8988T (cell line): ENCODE measurements at regions not wholly inside any gene's neighbourhood (a gene's known extent, or its start where the extent isn't known, plus 50 kb on each side); places are given as distances from the start of the nearest gene placed in this dataset.
"Not testable (repeated sequence)": the region's sequence is repeated elsewhere in the genome, so short reads cannot be mapped to it uniquely, and the experiment has no call there.

ENCODE experiments used
- DNase-seq: peaks from one replicate; pipeline ENCODE4 v3.0.0; 2011

DNA sequence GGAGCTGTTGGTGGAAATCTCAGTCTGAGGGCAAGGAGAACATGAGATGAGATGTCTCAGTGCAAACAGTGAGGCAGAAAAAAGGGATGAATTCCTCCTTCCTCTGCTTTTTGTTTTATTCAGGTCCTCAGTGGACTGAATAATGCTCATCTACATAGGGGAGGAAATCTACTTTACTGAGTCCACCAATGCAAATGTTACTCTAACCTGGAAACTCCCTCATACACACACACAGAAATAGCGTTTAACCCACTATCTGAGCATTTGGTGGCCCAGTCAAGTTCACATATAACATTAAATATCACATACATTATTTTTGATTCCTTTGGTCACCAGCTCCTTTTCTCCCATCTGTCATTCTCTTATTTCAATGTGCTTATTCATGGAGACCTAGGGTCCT lies 418.8 kb downstream of the TMEM135 start:
- DNase-seq: no peak

DNA sequence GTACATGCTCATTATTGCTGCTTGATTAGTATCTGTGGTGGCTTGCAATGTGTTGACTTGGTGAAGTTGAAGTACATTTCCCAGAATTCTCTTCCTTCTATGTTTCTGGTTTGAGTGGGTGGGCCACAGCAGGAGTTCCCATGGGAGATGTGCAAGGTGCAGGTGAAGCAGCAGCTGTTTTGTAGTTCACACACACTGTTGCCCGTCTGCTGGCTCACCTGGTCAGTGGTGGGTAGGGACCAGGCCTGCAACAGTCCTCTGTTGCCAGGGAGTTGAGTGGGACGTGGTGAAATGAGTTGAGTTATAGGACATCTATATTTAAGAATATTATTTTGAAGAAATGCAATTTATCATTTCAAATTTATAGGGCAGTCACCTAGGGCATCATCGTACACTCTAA lies 417.4 kb downstream of the TMEM135 start:
- no peak for DNase-seq

DNA sequence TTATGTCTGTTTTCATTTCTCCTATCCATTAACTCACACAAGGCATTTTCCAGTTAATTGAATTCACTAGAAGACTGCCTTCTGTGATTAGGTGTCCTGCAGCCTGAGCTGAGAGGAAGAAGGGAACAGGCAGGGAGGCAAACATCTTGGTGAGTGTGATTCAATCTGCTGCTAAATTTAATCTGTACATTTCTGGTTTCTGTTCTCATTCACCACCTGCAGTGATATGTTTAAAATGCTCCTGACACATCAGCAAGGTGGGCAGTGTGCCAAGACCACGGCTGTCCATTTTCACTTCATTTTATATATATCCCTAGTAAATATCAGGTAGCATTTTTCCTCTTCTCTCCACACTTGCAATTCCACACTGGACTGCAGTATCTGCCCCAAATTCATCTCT lies 416.5 kb downstream of the TMEM135 start:
- no peak for DNase-seq

DNA sequence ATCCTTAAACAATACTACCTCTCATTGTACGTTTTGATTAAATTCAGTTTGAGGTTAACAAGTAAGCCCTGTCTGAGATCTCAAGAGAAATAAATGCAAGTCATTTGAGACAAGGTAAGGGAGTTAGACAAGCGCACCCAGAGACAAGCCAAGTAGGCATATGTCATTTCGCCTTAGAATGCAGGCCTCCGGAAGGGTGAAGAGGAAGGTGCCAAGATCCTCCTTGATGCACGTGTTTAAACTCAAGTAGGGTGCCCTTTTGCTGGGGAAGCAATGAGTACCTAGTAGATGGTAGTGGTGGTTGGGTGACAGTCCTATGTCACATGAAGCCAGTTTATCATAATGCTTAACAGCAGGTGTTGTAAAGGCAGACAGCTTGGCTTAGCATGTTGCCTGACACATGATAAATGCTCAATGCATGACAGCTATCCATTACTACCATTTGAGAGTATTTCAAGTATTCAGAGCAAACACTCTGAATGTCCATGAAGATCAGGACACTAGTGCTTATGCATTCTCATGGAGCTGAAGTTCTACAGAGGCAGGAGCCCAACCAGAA lies 415.9 kb downstream of the TMEM135 start:
- DNase-seq: no peak

DNA sequence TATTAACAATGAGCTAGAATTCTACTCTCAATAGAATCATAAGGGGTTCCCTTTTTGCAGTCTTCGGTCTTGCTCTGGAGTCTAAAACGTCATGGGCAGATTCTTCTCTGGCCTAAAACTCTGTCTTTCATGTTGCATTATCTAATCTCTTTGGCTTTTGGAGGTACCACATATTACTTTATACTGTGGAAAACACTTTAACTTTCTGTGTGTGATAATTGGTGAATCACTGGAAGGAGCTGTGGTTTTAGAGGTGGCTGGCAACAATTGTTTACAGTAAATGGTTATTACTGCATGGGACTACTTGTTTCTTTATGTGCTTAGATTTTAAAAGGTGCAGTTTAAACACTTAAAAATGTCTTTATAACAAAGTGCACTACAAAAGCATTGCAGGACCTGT lies 414.3 kb downstream of the TMEM135 start:
- not testable (repeated sequence) for DNase-seq

DNA sequence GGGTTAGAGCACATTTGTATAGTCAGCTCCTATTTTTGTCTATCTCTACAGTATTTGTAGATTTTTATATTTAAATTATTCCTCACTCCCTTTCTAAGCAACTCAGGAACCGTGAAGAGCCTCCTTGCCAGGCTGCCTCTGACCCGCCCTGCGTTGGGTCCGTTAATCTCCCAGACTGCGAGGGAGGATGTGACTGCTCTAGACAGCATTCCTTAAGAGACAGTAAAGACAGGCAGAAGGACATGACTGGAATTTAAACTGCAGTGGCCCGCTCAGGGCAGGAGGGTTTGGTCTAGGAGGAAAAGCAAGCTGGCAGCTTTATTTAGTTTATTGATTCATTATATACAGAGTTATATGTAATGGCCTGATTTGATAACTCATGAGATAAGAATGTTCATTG lies 413.7 kb downstream of the TMEM135 start:
- DNase-seq: no peak

DNA sequence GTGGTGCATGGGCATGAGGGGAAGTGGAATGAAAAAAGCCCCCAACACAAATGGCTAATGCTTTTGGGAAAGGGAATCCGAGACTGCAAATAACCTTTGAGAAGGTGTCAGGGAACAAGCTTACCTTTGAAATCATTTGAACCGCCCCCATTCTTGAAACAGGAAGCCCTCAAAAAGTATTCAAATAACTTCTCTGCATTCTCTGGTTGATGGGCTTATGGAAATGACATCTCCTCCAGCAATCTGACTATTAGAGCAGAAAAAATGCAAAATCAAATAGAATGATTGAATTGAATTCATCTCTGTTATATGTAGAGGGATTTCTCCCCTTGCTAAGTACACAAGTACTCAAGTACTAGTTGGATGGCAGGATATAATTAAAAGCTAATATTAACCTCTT lies 409.9 kb downstream of the TMEM135 start:
- no peak for DNase-seq

DNA sequence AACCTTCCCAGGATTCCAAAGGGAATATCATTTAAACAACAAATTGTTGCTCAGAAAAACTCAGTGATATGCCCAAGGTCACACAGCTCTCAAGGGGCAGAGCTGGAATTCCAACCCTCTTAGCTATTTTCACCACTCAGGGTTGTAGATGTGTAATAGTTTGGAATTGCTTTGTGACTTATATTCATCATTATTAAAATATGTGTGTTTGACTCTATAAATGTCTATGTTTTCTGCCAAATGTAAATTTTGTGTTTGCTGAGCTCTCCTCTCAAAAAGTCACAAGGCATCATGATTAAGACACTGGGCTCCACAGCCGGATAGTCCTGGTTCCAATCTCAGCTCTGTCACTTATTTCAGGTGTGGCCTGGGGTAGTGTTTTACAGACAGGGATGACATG lies 407.3 kb downstream of the TMEM135 start:
- DNase-seq: no peak

DNA sequence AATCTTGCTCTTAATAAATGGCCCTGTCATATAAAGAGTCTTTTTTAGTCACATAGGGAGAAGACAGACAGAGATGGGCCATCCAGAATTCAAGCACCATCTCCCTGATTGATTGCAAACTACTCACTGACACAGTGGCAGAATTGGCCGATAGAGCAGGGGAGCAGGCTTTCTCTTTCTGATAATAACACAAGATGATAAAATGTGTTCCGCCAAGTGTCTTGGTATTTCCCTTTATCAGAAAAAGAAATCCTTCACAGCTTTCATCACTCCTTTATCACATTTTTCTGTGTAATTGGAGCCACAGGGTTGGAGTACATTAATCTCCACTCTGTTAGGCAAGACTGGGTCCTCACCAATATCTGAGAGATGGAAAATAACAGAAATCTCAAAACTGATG lies 406.0 kb downstream of the TMEM135 start:
- no peak for DNase-seq

DNA sequence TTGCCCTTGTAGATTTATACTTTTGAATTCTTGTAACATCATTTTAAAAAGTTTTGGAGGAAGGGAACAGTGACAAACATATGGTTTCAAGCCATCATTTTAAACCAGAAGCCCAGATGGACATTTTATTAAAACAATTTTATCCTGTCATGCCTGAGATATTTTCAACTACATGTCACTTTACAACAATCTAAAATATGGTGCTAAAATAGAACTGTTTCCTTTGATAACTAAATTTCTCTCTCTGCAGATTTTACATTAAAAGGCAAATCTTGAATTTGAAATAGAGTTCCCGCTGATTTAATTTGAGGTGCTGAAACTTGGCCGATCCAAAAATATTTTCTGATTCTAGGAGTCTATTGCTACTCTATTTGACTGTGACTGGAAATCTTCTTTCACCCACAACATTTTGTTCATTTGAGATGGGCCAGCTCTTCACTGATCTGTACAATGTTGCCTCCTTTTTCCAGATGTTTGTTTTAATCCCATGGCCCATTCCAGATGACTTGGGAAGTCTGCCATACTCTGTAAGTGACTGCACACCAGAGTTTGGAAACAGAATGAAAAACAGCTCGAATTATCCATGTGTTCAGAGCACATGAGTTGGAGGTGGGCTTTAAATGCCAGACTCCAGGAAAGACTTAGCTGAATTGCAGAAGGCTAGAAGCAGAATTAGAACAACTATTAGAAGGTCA lies 402.5 kb downstream of the TMEM135 start:
- no peak for DNase-seq

DNA sequence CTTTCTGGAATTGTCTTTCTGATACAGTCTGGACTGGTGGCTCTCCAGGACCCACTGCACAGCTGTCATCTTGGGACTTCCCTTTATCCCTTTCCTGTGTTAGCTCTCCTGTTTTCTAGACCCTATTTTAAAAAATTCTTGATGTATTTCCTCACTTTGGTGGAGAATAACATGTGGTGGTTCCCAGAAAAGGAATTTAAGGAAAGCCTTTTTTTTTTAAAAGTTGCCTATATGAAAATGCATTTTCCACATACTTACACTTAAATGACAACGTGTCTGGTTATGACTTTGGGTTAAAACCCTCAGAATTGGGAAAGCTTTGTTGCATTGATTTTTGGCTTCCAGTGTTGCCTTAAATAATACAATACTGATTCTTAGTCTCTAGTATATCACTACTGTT lies 400.7 kb downstream of the TMEM135 start:
- no peak for DNase-seq

DNA sequence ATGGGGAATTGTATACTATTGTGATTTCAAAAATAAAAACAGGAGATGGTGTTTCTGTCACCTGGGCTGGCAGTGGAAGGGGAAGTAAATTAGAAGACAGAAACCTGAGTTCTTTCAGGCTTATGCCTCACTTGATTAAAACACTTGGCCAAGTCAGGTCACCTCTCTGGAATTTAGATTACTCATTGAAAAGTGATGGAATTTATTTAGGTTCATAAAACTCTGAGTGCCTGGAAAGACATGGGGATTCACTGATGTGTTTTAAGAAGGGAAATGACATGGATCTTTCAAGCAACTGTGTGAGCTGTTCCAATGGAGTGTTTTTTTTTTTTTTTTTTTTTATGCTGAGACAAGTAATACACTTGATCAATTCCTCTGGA lies 400.1 kb downstream of the TMEM135 start:
- peak; percentile 15 for DNase-seq

DNA sequence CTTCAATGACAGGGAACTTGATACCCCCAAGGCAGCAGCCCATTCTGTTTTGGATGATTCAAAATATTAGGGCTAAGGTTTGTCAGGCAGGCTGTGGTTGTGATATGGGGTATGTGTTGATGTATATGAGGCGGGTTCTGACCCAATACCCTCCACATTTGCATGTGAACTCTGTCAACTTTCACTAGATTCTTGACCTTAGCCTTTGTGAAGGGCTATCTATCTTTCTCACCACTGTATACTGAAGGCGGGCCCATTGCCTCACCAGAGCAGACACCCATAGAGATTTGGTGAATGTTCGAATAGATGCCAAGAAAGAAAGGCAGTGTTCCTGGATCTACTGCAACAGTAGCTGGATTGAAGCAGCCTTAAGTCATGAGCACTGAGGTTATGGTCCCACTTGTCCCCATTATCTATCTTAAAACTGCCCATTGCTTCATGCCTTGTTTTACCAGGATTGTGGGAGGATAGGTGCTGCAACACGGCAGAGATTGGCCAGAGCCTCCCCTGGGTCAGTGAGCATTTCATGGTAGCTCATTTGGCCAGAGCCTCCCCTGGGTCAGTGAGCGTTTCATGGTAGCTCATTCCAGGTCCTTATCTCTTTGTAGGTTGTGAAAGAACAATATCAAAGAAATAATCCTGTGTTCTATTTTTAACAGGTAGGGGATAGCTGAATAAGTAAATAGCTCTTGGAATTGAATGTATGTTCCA lies 399.6 kb downstream of the TMEM135 start:
- no peak for DNase-seq

DNA sequence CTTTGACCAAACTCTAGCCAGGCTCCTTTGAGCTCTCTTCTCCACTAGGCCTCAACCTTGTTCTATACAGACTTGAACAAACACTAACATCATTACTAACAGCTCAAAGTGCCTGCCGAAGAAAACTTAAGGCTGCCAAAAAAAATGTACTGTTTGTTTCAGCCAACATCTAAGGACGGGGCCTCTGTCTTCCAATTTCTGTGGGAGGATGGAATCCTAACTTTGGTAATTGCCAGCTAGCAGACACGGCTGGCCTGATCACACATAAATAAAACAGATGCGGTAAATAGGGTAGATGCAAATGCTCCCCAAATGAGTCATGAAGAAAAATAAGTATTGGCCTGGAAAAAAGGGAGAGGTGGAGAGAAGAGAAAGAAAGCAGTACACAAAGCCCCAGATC lies 394.3 kb downstream of the TMEM135 start:
- DNase-seq: no peak

DNA sequence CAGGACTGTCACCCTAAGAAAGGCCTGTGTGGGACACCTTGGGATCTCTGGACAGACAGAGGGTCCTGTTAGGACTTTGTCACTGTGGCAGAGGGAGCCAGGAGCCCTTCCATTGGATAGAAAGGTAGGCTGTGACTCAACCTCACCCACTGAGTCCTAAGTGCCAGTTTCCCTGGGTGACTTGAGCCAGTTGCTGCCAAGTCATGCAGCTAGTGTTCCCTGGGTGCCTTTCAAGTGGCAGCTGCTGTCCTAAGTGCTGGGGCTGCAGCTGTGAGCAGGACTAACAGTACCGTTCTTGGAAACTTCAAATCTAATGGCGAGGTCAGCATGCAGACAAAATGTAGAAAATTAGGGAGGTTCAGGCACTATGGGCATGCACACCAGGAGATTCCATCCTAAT lies 393.7 kb downstream of the TMEM135 start:
- DNase-seq: no peak

DNA sequence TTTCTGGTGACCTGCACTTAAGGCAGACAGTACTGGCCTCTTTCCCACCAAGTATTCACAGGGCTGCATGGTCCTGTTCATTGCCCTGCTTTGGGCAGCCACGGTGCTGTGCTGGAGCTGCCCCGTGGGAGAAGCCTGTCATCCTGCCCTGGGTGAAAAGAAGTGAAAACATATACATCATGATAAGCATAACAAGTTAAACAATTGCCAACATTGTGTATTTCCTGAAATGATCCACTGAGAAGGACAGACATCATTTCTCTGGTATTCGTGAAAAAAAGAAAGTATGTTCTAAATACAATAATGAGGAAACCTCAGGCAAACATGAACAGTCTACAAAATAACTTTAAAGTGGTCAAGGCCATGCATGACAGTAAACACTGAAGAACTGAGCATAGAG lies 393.1 kb downstream of the TMEM135 start:
- no peak for DNase-seq

DNA sequence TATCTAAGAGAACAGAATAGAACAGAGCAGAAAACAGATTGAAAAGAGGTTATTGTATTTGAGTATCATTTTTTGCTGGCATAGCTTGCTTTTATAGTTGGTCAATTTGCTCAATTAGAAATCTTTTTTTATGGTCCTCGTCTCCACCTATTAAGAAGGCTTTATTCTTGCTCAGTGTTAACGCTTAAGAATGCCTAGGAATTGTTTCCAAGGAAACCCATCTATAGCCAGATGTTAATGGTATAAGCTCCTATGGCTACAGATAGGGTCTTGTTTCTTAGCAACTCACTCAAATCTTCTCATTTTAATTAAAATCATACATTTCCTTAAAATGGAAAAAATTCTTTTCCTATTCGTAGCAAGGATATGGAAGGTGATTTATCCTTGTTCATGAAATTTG lies 392.3 kb downstream of the TMEM135 start:
- no peak for DNase-seq

DNA sequence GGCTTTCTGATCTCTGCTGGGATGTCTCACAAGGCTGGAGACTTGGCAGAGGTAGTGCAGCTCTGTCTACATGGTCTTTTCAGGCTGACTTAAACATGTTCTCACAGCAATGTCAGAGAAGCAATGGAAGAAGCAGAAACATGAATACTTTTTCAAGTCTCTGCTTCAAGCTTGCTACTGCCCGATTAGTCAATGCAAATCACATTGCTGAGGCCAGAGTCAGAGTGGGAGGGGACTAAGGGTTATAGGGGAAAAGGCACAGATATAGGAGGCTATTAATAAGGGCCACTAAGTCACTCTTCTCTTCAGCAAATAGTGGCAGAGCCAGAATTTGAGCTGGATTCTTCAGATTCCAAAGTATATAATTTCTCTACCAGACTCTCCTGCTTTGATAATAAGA lies 390.5 kb downstream of the TMEM135 start:
- DNase-seq: no peak

DNA sequence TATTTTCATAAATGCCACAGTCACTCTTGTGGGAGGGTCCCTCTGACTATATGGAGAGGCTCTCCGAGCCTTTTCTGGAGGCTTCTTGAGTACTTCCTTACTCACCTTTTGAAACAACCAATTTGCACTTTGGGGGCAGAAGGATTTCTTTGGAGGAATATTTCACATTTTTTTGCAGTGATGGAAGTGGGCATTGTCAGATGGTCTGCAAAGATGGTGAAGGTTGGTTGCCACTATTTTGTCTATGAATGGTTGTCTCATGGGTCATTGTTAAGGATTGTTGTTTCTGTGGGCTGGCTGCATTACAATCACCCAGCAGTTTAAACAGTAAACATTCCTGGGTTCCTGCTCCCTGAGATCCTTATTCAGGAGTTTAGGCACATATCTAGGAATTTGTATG lies 388.2 kb downstream of the TMEM135 start:
- no peak for DNase-seq

DNA sequence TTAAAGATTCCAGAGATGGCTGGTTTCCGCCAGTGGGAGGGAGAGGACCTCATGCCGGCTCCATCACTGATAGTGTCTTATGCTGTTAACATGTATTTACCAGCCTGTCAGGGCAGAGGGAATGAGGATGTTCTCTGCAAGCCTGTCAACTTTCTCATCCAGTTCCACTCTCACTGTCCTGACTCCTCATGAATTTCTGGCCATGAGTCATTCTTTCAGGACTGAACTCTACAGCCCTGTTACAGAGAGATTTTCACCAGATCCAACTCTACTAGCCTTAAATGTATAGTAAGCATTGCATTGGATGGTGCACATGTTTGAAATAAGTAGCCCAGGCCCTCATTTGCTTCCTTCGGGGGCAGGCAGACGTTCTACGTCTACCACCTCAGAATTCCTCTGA lies 387.7 kb downstream of the TMEM135 start:
- no peak for DNase-seq

DNA sequence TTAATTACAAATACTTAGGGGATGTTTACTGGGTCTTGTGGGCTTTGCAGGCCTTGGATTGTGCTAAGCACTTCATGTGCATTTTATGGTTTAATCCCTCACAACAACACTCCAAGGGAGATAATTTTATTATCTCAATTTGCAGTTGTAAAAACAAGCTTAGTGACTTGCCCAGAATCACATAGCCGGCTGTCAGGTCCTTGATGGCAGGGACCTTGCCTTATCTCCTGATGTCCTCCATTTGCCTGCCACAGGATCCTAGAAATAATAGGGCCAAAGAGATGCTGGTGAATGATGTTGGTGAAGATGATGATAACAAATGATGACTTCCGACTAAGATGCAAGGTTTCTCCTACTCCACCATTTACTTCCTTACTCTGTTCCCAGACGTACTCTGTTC lies 385.4 kb downstream of the TMEM135 start:
- DNase-seq: no peak

DNA sequence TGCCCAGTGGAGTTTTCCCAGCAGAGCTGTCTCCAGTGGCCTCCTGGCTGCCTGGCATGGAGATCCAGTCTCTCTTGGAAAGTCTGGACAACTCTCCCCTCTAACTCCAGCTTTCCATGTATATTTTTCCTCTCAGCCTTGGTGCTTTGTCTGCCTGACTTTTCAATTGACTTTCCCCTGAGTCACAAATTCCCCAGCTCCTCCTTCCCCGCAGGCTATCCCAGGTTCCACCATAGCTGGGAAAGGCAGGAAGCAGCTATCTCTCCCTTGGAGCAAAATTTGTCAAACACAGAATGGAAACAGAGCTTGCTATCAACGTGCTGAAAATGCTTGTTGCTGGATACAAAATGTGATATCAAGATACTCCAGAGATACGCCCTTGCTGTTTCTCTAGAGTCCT lies 384.8 kb downstream of the TMEM135 start:
- no peak for DNase-seq

DNA sequence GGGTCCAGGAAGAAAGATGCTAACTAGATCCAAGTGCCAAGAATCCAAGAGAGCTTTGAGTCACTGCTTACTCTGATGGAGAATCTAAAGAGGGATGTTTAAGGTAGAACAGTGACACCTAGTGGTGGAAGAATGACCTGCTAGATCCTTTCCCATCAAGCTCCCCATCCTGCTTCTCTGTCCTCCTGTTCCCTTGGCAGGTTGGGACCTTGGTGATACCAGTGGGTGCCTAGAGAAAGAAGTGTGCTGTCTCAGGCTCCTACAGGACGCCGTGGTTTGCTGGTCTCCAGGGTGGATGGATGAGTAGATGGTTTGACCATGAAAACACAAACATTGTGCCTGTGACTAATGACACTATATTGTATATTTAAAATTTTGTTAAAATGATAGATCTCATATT lies 383.7 kb downstream of the TMEM135 start:
- peak; percentile 24 for DNase-seq

DNA sequence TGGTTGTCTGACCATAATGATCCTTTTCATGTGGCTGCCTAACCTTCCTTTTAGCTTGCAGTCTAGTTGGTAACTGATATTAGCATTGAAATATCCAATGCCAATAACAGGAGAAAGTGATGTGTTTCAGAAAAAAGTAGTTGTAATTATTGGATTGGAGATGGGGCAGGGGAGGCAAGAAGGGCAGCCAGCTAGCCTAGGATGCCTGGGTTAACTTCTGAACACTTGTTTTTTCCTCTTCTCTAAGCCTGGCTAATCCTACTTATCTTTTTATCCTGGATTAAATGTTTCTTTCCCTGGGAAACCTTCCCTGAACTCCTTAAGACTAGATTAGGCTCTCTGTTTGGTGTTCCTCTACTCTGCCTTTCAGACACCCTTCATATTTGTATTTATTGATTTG lies 380.2 kb downstream of the TMEM135 start:
- DNase-seq: no peak

DNA sequence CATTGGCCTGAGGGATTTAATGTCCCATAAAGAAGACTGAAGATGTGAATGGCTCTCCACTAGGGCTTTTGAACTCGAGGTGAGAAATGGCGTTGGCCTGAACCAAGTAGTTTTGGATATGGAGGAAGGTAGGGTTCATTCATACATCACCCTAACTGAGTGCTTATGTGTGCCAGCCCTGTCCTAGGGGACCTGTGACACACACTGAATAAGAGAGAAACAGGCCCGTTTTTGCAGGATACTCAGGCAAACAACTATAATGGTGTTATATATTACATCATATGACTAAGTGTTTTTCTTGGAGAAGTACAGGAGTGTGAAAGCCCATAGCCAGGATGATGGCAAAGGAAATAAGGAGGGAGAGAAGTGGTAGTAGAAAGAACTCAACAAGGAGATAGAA lies 368.1 kb downstream of the TMEM135 start:
- no peak for DNase-seq
